ENCODE measurements at regions not wholly inside any gene's neighbourhood (a gene's known extent, or its start where the extent isn't known, plus 50 kb on each side); places are given as distances from the start of the nearest gene placed in this dataset.

DNA sequence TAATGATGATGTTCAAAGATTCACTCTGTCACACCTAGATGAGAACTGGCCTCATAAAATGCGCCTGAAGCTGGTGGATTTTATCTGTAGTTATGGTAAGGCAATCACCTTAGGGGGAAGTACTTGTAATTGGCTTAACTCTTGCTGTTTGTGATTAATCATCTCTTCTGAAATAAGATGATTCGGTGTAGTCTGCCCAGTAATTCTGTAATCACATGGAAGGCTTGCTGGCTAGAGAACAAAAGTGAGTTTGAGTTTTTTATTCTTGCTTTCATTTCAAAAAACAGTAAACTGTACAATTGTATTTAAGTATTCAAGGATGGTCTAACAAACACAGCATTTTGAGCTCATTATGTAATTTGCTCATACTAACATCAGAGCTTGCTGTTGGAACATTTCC lies 72.1 kb downstream of the OTOL1 start:
- no CpG with 5 or more reads among the region's 2 CpGs for WGBS (ENCODE audit: insufficient coverage)
- Histone ChIP-seq H3K9ac (ENCODE audit: insufficient read depth, low read length, poor library complexity, severe bottlenecking) (no peak overlapping the region), H4K20me1 (ENCODE audit: insufficient read depth, low read length) (no peaks in the 10 kb centered on the region), H3K4me2 (replicated peaks; ENCODE audit: extremely low read depth, low read length, poor library complexity, severe bottlenecking) (no peak overlapping the region), H3K4me3 (replicated peaks in 1 of 3; ENCODE audit: low read depth in 2 of 3, low read length in 3 of 3) (no peak overlapping the region), H3K36me3 (replicated peaks in 1 of 2; ENCODE audit: control insufficient read depth in 1 of 2, insufficient read depth in 2 of 2, low read length in 2 of 2) (no peaks in the 10 kb centered on the region), H3K27me3 (ENCODE audit: control insufficient read depth in 2 of 2, insufficient read depth in 2 of 2, low read length in 2 of 2) (no peaks in the 10 kb centered on the region), H3K9me3 (replicated peaks in 1 of 2; ENCODE audit: control insufficient read depth in 1 of 2, insufficient read depth in 1 of 2, low read length in 2 of 2) (no peaks in the 10 kb centered on the region), H2AFZ (ENCODE audit: insufficient read depth, low read depth, low read length, poor library complexity, severe bottlenecking) (no peak overlapping the region), H3K79me2 (ENCODE audit: insufficient read depth, low read length) (no peaks in the 10 kb centered on the region), H3K27ac (ENCODE audit: low read depth in 1 of 2, low read length in 2 of 2) (no peak overlapping the region), H3K4me1 (ENCODE audit: control insufficient read depth in 1 of 2, insufficient read depth in 2 of 2, low read length in 2 of 2) (no peaks in the 10 kb centered on the region)
- no peak overlapping the region for H3K4me3 Mint-ChIP-seq
- intact Hi-C loops (cut with micrococcal nuclease), result no loop called here
- H3K27ac Mint-ChIP-seq, result no peak overlapping the region
- H3K9me3 Mint-ChIP-seq, result no peaks in the 10 kb centered on the region
- no peaks in the 10 kb centered on the region for H3K4me1 Mint-ChIP-seq
- H3K27me3 Mint-ChIP-seq (ENCODE audit: low read depth in 3 of 3), result peaks cover 0 to 4% (median 0%) of the 10 kb centered on the region in 3 donors
- TF ChIP-seq, protein P1, sequence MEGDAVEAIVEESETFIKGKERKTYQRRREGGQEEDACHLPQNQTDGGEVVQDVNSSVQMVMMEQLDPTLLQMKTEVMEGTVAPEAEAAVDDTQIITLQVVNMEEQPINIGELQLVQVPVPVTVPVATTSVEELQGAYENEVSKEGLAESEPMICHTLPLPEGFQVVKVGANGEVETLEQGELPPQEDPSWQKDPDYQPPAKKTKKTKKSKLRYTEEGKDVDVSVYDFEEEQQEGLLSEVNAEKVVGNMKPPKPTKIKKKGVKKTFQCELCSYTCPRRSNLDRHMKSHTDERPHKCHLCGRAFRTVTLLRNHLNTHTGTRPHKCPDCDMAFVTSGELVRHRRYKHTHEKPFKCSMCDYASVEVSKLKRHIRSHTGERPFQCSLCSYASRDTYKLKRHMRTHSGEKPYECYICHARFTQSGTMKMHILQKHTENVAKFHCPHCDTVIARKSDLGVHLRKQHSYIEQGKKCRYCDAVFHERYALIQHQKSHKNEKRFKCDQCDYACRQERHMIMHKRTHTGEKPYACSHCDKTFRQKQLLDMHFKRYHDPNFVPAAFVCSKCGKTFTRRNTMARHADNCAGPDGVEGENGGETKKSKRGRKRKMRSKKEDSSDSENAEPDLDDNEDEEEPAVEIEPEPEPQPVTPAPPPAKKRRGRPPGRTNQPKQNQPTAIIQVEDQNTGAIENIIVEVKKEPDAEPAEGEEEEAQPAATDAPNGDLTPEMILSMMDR (IDR thresholded peaks at IDR 0.05), result no peak
- no peaks in the 10 kb centered on the region for H3K36me3 Mint-ChIP-seq
- no peak for DNase-seq

DNA sequence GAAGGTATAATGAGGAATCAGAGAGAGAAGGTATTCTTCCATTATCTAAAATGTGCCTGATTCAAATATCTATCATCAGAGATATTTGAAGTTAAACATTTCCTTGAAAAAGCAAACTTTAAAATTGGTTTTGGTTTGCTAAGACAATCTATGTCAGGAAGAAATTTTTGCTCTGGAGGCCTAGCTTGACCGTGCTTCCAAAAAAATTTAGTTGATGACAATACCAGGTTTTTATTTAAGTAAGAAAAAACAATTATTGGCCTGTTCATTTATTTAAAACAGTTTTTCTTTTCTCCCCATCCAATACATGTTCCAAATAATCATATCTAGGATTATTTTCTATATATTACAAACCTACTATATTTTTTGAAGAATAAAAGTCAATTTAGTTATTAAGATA lies 75.3 kb downstream of the OTOL1 start:
- Mint-ChIP-seq H3K4me1 (no peaks in the 10 kb centered on the region), H3K36me3 (no peaks in the 10 kb centered on the region), H3K4me3 (no peak overlapping the region), H3K27me3 (ENCODE audit: low read depth in 3 of 3) (peaks cover 0 to 3% (median 3%) of the 10 kb centered on the region in 3 donors), H3K9me3 (no peaks in the 10 kb centered on the region), H3K27ac (no peak overlapping the region)
- H2AFZ ChIP-seq (ENCODE audit: insufficient read depth, low read depth, low read length, poor library complexity, severe bottlenecking), result no peak overlapping the region
- H3K4me2 ChIP-seq (replicated peaks; ENCODE audit: extremely low read depth, low read length, poor library complexity, severe bottlenecking), result no peak overlapping the region
- intact Hi-C loops (cut with micrococcal nuclease), result no loop called here
- H3K4me1 ChIP-seq (ENCODE audit: control insufficient read depth in 1 of 2, insufficient read depth in 2 of 2, low read length in 2 of 2), result no peaks in the 10 kb centered on the region
- no peak overlapping the region for H3K27ac ChIP-seq (ENCODE audit: low read depth in 1 of 2, low read length in 2 of 2)
- TF ChIP-seq, protein P1 (IDR thresholded peaks at IDR 0.05), result no peak
- H3K36me3 ChIP-seq (replicated peaks in 1 of 2; ENCODE audit: control insufficient read depth in 1 of 2, insufficient read depth in 2 of 2, low read length in 2 of 2), result no peaks in the 10 kb centered on the region
- no peaks in the 10 kb centered on the region for H4K20me1 ChIP-seq (ENCODE audit: insufficient read depth, low read length)
- H3K9me3 ChIP-seq (replicated peaks in 1 of 2; ENCODE audit: control insufficient read depth in 1 of 2, insufficient read depth in 1 of 2, low read length in 2 of 2), result no peaks in the 10 kb centered on the region
- no peak overlapping the region for H3K4me3 ChIP-seq (replicated peaks in 1 of 3; ENCODE audit: low read depth in 2 of 3, low read length in 3 of 3)
- no peaks in the 10 kb centered on the region for H3K27me3 ChIP-seq (ENCODE audit: control insufficient read depth in 2 of 2, insufficient read depth in 2 of 2, low read length in 2 of 2)
- DNase-seq, result no peak
- H3K79me2 ChIP-seq (ENCODE audit: insufficient read depth, low read length), result no peaks in the 10 kb centered on the region
- no CpG with 5 or more reads among the region's 1 CpG for WGBS (ENCODE audit: insufficient coverage)
- no peak overlapping the region for H3K9ac ChIP-seq (ENCODE audit: insufficient read depth, low read length, poor library complexity, severe bottlenecking)

Measured in CD14-positive monocyte (primary cell).